ENCODE measurements at regions not wholly inside any gene's neighbourhood (a gene's known extent, or its start where the extent isn't known, plus 50 kb on each side); places are given as distances from the start of the nearest gene placed in this dataset.

- TF ChIP-seq SUZ12 (IDR thresholded peaks at IDR 0.05; ENCODE audit: extremely low read depth, insufficient read depth, insufficient read length): no peak
- no peak for TF ChIP-seq ZNF274 (IDR thresholded peaks at IDR 0.05; ENCODE audit: low read depth, low read length)
- no peak for TF ChIP-seq YY1 (IDR thresholded peaks at IDR 0.05; ENCODE audit: insufficient read depth, insufficient read length)
- H3K4me3 ChIP-seq (ENCODE audit: insufficient read length, low read depth): no peak overlapping the region
Observed at GRCh38 chr4:126012691-126013290, 698.0 kb downstream of the FAT4 start.

GRCh38 chr4:126018274-126018673 is 703.5 kb downstream of the FAT4 start:
- H3K4me1 ChIP-seq (ENCODE audit: insufficient read depth, insufficient read length): no peaks in the 10 kb centered on the region
- no peaks in the 10 kb centered on the region for H3K27me3 ChIP-seq (ENCODE audit: insufficient read depth, insufficient read length)
- no peaks in the 10 kb centered on the region for H3K36me3 ChIP-seq (ENCODE audit: insufficient read depth, insufficient read length, low read length)
- TF ChIP-seq ZNF274 (IDR thresholded peaks at IDR 0.05; ENCODE audit: low read depth, low read length) (no peak), SUZ12 (IDR thresholded peaks at IDR 0.05; ENCODE audit: extremely low read depth, insufficient read depth, insufficient read length) (no peak), YY1 (IDR thresholded peaks at IDR 0.05; ENCODE audit: insufficient read depth, insufficient read length) (no peak)
- no peaks in the 10 kb centered on the region for H3K9me3 ChIP-seq (ENCODE audit: insufficient read depth, low read length)
- no peak overlapping the region for H3K9ac ChIP-seq (ENCODE audit: insufficient read length, low read depth)
- no peak overlapping the region for H3K4me3 ChIP-seq (ENCODE audit: insufficient read length, low read depth)
- no peak for DNase-seq (ENCODE audit: low read depth, low spot score)

More at GRCh38 chr4:126012691-126013290, 698.0 kb downstream of the FAT4 start:
- no peaks in the 10 kb centered on the region for H3K36me3 ChIP-seq (ENCODE audit: insufficient read depth, insufficient read length, low read length)
- no peaks in the 10 kb centered on the region for H3K27me3 ChIP-seq (ENCODE audit: insufficient read depth, insufficient read length)
- no peak for DNase-seq (ENCODE audit: low read depth, low spot score)
- no peaks in the 10 kb centered on the region for H3K4me1 ChIP-seq (ENCODE audit: insufficient read depth, insufficient read length)
- H3K9me3 ChIP-seq (ENCODE audit: insufficient read depth, low read length): no peaks in the 10 kb centered on the region
- no peak overlapping the region for H3K9ac ChIP-seq (ENCODE audit: insufficient read length, low read depth)

- no peaks in the 10 kb centered on the region for H3K4me1 ChIP-seq (ENCODE audit: insufficient read depth, insufficient read length)
- DNase-seq (ENCODE audit: low read depth, low spot score): no peak
- no peak for TF ChIP-seq SUZ12 (IDR thresholded peaks at IDR 0.05; ENCODE audit: extremely low read depth, insufficient read depth, insufficient read length)
- no peaks in the 10 kb centered on the region for H3K27me3 ChIP-seq (ENCODE audit: insufficient read depth, insufficient read length)
- H3K36me3 ChIP-seq (ENCODE audit: insufficient read depth, insufficient read length, low read length): no peaks in the 10 kb centered on the region
- H3K4me3 ChIP-seq (ENCODE audit: insufficient read length, low read depth): no peak overlapping the region
- no peaks in the 10 kb centered on the region for H3K9me3 ChIP-seq (ENCODE audit: insufficient read depth, low read length)
- no peak overlapping the region for H3K9ac ChIP-seq (ENCODE audit: insufficient read length, low read depth)
Observed at GRCh38 chr4:126023896-126024295, 709.1 kb downstream of the FAT4 start.

- peaks cover 5% of the 10 kb centered on the region; the same call in 1 of the 2 replicates for H3K9me3 ChIP-seq (ENCODE audit: insufficient read depth, low read length)
- no peaks in the 10 kb centered on the region for H3K36me3 ChIP-seq (ENCODE audit: insufficient read depth, insufficient read length, low read length)
- no peak overlapping the region for H3K9ac ChIP-seq (ENCODE audit: insufficient read length, low read depth)
- no peaks in the 10 kb centered on the region for H3K27me3 ChIP-seq (ENCODE audit: insufficient read depth, insufficient read length)
- H3K4me3 ChIP-seq (ENCODE audit: insufficient read length, low read depth): no peak overlapping the region
- no peaks in the 10 kb centered on the region for H3K4me1 ChIP-seq (ENCODE audit: insufficient read depth, insufficient read length)
- TF ChIP-seq YY1 (IDR thresholded peaks at IDR 0.05; ENCODE audit: insufficient read depth, insufficient read length) (no peak), SUZ12 (IDR thresholded peaks at IDR 0.05; ENCODE audit: extremely low read depth, insufficient read depth, insufficient read length) (no peak), ZNF274 (IDR thresholded peaks at IDR 0.05; ENCODE audit: low read depth, low read length) (no peak)
- no peak for DNase-seq (ENCODE audit: low read depth, low spot score)
Observed at GRCh38 chr4:126027601-126028000, 712.8 kb downstream of the FAT4 start.

- H3K36me3 ChIP-seq (ENCODE audit: insufficient read depth, insufficient read length, low read length): no peaks in the 10 kb centered on the region
- TF ChIP-seq SUZ12 (IDR thresholded peaks at IDR 0.05; ENCODE audit: extremely low read depth, insufficient read depth, insufficient read length) (no peak), YY1 (IDR thresholded peaks at IDR 0.05; ENCODE audit: insufficient read depth, insufficient read length) (no peak), ZNF274 (IDR thresholded peaks at IDR 0.05; ENCODE audit: low read depth, low read length) (no peak)
- no peak for DNase-seq (ENCODE audit: low read depth, low spot score)
- peaks cover 5% of the 10 kb centered on the region; the same call in 1 of the 2 replicates for H3K9me3 ChIP-seq (ENCODE audit: insufficient read depth, low read length)
- H3K27me3 ChIP-seq (ENCODE audit: insufficient read depth, insufficient read length): no peaks in the 10 kb centered on the region
- no peaks in the 10 kb centered on the region for H3K4me1 ChIP-seq (ENCODE audit: insufficient read depth, insufficient read length)
- H3K9ac ChIP-seq (ENCODE audit: insufficient read length, low read depth): no peak overlapping the region
- no peak overlapping the region for H3K4me3 ChIP-seq (ENCODE audit: insufficient read length, low read depth)
Observed at GRCh38 chr4:126028876-126029275, 714.1 kb downstream of the FAT4 start.

GRCh38 chr4:126037231-126037630 is 722.5 kb downstream of the FAT4 start:
- no peaks in the 10 kb centered on the region for H3K27me3 ChIP-seq (ENCODE audit: insufficient read depth, insufficient read length)
- TF ChIP-seq YY1 (IDR thresholded peaks at IDR 0.05; ENCODE audit: insufficient read depth, insufficient read length) (no peak), SUZ12 (IDR thresholded peaks at IDR 0.05; ENCODE audit: extremely low read depth, insufficient read depth, insufficient read length) (no peak), ZNF274 (IDR thresholded peaks at IDR 0.05; ENCODE audit: low read depth, low read length) (no peak)
- no peak for DNase-seq (ENCODE audit: low read depth, low spot score)
- no peak overlapping the region for H3K9ac ChIP-seq (ENCODE audit: insufficient read length, low read depth)
- H3K4me3 ChIP-seq (ENCODE audit: insufficient read length, low read depth): no peak overlapping the region
- H3K9me3 ChIP-seq (ENCODE audit: insufficient read depth, low read length): no peaks in the 10 kb centered on the region
- H3K4me1 ChIP-seq (ENCODE audit: insufficient read depth, insufficient read length): no peaks in the 10 kb centered on the region
- no peaks in the 10 kb centered on the region for H3K36me3 ChIP-seq (ENCODE audit: insufficient read depth, insufficient read length, low read length)

- Histone ChIP-seq H3K27me3 (ENCODE audit: insufficient read depth, insufficient read length) (no peaks in the 10 kb centered on the region), H3K4me1 (ENCODE audit: insufficient read depth, insufficient read length) (no peaks in the 10 kb centered on the region), H3K36me3 (ENCODE audit: insufficient read depth, insufficient read length, low read length) (no peaks in the 10 kb centered on the region), H3K4me3 (ENCODE audit: insufficient read length, low read depth) (no peak overlapping the region), H3K9me3 (ENCODE audit: insufficient read depth, low read length) (no peaks in the 10 kb centered on the region), H3K9ac (ENCODE audit: insufficient read length, low read depth) (no peak overlapping the region)
- no peak for TF ChIP-seq ZNF274 (IDR thresholded peaks at IDR 0.05; ENCODE audit: low read depth, low read length)
- TF ChIP-seq YY1 (IDR thresholded peaks at IDR 0.05; ENCODE audit: insufficient read depth, insufficient read length): no peak
- TF ChIP-seq SUZ12 (IDR thresholded peaks at IDR 0.05; ENCODE audit: extremely low read depth, insufficient read depth, insufficient read length): no peak
- no peak for DNase-seq (ENCODE audit: low read depth, low spot score)
Observed at GRCh38 chr4:126038502-126039144, 723.9 kb downstream of the FAT4 start.
